ENCODE measurements at regions not wholly inside any gene's neighbourhood (a gene's known extent, or its start where the extent isn't known, plus 50 kb on each side); places are given as distances from the start of the nearest gene placed in this dataset.

DNA sequence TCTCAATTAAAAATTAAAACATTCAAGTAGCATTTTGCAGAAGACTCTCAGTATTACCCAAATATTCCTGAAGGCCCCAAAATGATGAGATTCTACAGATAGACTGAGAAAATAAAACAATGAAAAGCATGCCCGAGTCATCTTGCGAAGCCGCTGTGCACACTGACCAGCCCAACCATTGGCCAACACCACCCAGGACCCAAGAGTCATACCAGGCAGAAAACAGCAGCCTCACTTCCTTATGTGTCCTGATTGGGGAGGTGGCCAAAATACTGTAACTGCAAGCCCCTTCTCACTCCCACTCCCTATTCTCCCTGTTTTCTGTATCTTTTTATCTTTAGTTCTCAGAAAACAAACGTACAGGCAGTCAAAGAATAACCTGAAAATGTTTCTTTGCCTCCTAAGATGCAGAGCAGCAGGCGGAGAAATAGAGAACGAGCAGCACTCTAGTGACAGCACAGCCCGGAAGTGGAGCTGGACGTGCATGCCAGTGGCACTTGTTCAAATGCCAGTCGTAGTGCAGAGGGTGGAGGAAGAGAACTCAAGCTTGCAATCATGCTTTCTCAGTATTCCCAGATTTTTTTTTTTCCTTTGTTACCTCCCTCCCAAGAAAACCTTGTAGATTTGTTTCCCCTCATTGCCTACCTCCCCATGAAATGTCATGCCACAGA, 182.3 kb upstream of the SOX9 start:
- no peak for DNase-seq (ENCODE audit: low read depth in 4 of 4, low spot score in 3 of 4)

DNA sequence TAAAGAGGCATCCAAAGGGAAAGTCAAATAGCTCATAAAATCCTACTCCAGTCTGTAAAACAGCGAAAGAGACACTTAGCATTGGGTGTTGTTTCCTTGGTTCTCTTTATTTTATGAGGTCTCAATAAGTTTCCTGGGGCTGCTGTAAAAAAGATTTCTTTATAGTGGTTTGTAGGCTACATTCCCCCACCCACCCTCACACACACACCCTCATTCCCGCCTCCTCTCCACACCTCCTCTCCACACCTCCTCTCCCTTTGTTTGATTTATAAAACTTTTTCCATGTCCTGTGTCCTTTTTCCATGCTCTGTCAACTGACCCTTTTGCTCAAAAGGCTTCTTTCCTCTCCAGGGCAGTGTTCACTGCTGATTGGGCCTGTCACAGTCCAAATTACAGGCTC, 178.9 kb upstream of the SOX9 start:
- DNase-seq (ENCODE audit: low read depth in 4 of 4, low spot score in 3 of 4): no peak

GRCh38 chr17:71942626-71943025, 178.2 kb upstream of the SOX9 start:
- no peak for DNase-seq (ENCODE audit: low read depth in 4 of 4, low spot score in 3 of 4)

- DNase-seq (ENCODE audit: low read depth in 4 of 4, low spot score in 3 of 4): no peak
Measured at GRCh38 chr17:71948703-71949422, 172.0 kb upstream of the SOX9 start.

GRCh38 chr17:71959154-71959553, 161.7 kb upstream of the SOX9 start:
- no peak for DNase-seq (ENCODE audit: low read depth in 4 of 4, low spot score in 3 of 4)

- DNase-seq (ENCODE audit: low read depth in 4 of 4, low spot score in 3 of 4): no peak
Measured at GRCh38 chr17:71963351-71963750, 157.5 kb upstream of the SOX9 start.

- no peak for DNase-seq (ENCODE audit: low read depth in 4 of 4, low spot score in 3 of 4)
Measured at GRCh38 chr17:71963791-71964190, 157.0 kb upstream of the SOX9 start.

DNA sequence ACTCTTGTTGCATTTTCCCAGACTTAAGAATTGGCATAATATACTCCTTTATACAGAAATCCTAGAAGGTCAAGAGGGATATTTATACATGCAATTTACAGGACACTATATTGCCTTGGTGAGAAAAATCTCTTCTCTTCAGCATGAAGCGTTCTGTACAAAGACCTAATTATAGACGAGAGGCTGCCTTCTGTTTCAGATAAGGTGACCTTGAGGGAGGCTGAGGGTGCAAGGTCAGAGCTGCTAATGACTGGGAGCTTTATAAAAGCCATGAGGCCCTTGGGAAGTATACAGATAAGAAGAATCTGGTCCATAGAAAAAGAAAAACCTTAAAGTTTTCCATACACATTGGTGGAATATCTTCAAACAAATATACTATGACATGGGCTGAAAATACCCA, 156.3 kb upstream of the SOX9 start:
- no peak for DNase-seq (ENCODE audit: low read depth in 4 of 4, low spot score in 3 of 4)

DNA sequence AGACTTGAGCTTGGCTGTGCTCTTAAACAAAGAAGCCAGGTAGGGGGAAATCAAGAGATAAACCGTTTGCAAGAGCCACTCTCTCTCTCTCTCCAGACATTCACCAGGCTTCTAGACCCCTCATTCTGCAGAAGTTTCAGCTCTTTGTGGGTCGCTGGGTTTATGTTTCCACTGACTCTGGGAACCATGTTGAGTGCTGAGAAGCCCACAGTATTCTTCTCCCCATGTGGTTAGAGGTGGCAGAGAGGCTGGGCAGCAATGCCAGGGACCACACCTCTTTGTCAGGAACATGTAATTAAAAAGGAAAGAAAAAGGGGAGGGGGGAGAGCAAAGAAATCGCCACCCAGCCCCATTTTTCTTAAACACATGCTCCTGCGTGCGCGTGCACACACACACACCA, 154.8 kb upstream of the SOX9 start:
- DNase-seq (ENCODE audit: low read depth in 4 of 4, low spot score in 3 of 4): no peak

- no peak for DNase-seq (ENCODE audit: low read depth in 4 of 4, low spot score in 3 of 4)
Measured at GRCh38 chr17:71966459-71967313, 154.1 kb upstream of the SOX9 start.

DNA sequence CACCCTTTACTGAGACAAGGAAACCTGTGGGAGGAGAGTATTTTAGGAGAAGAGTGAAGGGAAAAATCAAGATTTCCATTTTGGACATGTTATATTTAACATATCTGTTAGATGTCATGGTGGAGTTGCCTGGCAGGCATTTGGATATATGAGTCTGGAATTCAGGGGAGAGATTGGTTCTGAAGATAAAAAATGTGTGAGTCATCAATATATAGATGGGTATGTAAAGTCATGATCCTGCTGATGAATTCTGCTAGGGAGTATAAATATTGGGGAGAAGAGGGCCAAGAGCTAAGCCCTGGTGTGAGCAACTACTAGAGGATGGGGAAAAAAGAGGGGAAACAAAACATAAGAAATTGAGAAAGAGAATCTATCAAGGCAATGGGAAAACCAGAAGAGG, 151.3 kb upstream of the SOX9 start:
- DNase-seq (ENCODE audit: low read depth in 4 of 4, low spot score in 3 of 4): no peak

DNA sequence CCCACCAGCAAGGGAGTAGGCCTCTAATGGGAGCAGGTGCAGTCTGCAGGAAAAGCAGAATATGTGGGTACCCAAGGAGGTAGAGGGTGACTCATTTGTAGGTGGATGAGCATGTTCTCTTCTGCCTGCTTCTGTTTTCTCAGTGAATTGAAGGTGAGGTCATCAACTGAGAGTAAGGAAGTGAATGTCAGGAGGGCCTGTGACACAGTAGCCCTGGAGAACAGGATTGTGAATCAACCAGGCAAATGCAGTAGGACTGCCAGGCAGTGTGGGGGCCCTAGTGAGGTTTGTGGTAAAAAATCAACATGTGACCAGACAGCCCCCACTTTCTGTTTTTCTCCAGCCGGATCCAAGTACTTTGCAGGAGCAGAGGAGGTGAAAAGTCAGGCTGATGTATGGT, 150.5 kb upstream of the SOX9 start:
- no peak for DNase-seq (ENCODE audit: low read depth in 4 of 4, low spot score in 3 of 4)

- DNase-seq (ENCODE audit: low read depth in 4 of 4, low spot score in 3 of 4): no peak
Measured at GRCh38 chr17:71974051-71974450, 146.8 kb upstream of the SOX9 start.

GRCh38 chr17:71975331-71975801, 145.5 kb upstream of the SOX9 start:
- peak in 1 of 4 donors; percentile 13 for DNase-seq (ENCODE audit: low read depth in 4 of 4, low spot score in 3 of 4)

GRCh38 chr17:71976011-71976649, 144.7 kb upstream of the SOX9 start:
- peak in 2 of 4 donors; percentile 1 to 22 for DNase-seq (ENCODE audit: low read depth in 4 of 4, low spot score in 3 of 4)

- no peak for DNase-seq (ENCODE audit: low read depth in 4 of 4, low spot score in 3 of 4)
Measured at GRCh38 chr17:71978435-71978834, 142.4 kb upstream of the SOX9 start.

GRCh38 chr17:71980171-71980570, 140.6 kb upstream of the SOX9 start:
- no peak for DNase-seq (ENCODE audit: low read depth in 4 of 4, low spot score in 3 of 4)

GRCh38 chr17:71983828-71984227, 137.0 kb upstream of the SOX9 start:
- no peak for DNase-seq (ENCODE audit: low read depth in 4 of 4, low spot score in 3 of 4)

GRCh38 chr17:71985111-71986039, 135.4 kb upstream of the SOX9 start:
- DNase-seq (ENCODE audit: low read depth in 4 of 4, low spot score in 3 of 4): no peak

DNA sequence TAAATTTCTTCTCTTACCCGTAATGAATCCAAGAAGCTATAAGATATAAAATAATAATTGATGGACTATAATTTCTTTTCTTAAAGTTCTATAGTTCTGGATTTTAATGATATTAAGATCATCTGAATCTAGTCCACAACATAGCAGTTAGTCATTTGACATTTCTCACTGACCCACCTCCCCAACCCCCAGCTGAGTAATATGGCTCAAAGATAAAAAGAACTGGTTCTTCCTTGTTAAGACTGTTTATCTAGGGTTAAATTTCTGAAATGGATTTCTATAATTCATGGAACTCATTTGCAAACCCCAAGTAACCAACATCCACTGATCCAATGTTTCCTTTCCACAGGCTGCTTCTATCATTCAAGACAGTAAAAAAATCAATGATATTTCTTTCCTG, 133.9 kb upstream of the SOX9 start:
- DNase-seq (ENCODE audit: low read depth in 4 of 4, low spot score in 3 of 4): no peak

Measured in right renal pelvis (tissue), 4 donors.